GM18858 (cell line): ENCODE measurements at regions not wholly inside any gene's neighbourhood (a gene's known extent, or its start where the extent isn't known, plus 50 kb on each side); places are given as distances from the start of the nearest gene placed in this dataset.

ENCODE experiments used
- ATAC-seq: cut with Tn5 transposase; IDR thresholded peaks from one replicate; pipeline ENCODE4 v1.9.1; 2021; ENCODE audit not compliant: unreplicated experiment

DNA sequence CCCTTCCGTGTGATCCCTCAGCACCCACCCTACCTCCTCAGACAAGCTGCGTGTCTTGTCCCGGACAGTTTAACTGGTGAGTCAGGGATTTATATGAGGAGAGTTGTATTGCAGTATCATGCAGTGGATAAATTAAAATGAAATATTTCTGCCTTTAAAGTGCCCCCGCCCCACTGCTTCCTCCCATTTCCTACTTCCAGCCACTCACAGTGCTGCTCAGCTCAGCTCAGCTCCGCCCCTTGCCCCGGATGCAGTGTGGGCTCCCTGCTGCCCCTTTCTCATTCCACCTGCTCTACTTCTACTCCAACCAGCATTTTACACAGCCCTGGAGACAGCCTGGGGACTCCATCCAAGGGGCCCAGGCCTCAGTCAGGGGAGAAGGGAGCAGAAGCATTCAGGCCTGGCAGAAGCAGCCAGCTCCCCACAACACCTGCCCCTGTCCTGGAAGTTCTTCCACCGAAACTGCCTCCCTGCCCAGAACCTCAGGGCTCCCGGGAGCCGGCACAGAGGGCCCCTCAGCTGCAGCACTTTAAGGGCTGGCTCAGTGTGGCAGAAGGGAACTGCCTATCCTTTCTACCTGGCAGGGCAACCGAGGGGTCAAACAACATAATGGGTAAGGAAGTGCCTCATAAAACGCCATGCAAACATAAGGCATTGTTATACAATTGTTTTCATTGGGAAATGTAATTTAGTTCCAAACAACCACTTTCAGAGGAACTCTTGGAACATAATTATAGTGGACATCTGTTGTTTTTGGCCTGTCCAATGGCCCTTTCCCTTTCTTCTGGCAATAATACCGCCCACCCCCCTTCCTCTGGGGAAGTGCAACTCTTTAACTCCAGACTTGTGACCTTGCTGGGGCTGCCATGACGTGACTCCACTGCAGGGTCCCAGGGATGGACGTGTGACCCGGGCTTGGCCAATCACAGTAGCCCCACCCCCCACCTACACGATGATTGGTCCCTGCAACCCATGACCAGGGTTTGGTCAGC lies 102.3 kb downstream of the LIPG start:
- ATAC-seq: no peak

DNA sequence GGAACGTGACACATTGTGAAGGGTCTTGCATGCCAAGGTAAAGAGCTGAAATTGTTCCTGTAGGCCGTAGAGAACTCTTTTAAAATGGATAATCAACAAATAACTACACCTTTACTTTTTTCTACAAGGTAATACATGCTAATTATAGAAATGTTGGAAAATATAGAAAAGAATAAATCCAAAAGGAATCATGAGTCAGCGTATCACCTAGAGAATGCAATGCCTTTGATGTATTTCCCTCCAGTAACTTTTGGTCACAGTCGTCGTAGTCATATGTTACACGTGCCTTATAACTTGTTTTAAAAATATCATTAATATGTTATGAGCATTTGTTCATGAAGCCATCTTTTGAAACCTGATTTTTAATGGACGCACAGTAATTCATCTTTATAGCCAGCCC lies 100.6 kb downstream of the LIPG start:
- ATAC-seq: no peak

DNA sequence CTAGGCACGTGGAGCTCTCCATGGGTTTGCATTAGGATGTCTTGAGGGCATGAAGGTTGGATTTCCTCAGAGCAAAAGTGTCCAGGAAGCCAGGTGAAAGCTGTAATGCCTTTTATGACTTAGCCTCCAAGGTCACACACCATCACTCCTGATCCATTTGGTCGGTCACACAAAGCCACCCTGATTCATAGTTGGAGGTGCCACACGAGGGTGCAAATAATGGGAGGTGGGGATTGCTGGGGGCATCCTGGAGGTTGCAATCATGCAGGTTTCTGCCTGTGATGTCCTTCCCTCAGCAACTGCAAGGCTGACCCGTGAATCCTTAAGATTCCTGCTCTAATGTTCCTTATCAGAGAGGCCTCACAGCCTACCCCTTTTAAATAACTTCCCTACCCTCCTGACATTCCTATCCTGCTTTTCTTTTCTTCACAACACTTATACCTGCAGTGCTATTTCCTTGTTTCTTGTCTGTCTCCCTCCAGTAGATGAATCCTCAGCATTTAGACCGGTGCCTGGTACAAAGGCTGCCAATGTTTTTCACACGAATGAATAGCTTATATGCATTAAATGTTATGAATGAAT lies 97.1 kb downstream of the LIPG start:
- ATAC-seq: no peak

DNA sequence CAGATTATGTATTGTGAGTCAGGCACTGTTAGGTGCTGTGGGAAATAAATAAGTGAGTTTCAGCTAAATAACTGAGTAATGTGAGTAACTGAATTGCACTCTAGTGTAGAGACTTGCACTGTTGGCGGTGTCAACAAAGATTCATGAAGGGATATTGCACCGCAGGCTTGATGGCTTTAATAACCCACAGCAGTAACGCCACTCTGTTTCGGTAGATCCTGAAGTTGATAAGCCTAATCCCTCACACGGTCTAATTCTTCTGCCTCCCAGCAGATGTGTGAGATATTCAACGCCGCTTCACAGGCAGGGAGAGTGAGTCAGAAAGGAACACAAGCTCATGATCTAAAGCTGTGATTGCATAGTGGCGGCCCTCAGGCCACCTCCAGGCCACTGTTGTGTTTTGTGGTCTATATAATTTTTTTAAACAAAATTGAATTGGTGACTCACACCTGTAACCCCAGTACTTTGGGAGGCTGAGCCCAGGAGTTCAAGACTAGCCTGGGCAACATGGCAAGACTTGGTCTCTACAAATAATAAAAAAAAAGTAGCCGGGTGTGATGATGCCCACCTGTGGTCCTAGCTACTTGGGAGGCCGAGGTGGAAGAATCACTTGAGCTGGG lies 94.3 kb downstream of the LIPG start:
- ATAC-seq: no peak

DNA sequence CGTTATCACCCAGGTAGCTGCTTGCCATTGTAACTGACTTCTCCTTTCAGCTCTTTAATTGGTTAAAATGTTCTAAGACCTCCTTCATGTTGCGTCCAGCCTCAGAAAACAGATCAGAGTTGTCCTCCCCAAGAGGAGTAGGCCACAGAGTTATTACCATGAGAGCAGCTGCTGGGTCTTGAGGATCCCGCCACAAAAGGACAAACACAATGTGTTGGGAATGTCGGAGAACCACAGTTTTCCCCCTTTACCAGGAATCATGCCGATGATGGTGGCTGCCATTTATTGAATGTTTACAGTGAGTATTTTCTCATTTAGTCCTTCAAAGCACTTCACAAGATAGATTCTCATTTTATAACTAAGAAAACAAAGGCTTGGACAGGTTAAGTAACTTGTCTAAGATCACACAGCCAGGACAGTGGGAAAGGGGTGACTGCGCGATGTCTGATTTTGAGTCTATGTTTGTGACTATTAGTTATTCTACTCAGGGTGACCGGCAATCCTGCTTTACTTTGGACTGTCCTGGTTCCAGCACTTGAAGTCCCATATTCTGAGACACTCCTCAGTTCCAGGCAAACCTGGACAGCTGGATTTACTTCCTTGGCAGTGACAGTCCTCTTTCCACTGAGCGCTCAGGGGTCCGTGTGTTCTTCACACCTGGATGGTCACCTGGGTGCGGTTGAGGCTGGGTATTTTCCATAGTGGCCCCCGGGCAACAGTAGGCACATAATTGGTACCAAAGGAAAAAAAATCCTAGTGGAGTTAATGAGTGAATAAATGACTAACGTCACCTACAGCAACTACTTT lies 93.6 kb downstream of the LIPG start:
- ATAC-seq: no peak

DNA sequence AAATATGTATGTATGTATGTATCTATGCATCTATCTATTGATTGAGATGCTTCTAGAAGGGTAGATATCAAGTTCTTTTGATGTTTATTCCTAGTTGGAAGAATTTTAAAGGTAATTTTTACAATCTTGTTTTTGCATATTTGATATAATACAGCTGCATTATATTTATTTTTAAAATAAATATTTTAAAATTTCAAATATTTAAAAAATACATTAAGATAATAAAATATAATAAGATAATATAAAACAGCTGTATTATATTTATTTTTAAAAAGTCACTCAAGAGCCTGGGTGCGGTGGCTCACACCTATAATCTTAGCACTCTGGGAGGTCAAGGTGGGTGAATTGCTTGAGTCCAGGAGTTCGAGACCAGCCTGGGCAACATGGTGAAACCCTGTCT lies 92.5 kb downstream of the LIPG start:
- ATAC-seq: no peak

DNA sequence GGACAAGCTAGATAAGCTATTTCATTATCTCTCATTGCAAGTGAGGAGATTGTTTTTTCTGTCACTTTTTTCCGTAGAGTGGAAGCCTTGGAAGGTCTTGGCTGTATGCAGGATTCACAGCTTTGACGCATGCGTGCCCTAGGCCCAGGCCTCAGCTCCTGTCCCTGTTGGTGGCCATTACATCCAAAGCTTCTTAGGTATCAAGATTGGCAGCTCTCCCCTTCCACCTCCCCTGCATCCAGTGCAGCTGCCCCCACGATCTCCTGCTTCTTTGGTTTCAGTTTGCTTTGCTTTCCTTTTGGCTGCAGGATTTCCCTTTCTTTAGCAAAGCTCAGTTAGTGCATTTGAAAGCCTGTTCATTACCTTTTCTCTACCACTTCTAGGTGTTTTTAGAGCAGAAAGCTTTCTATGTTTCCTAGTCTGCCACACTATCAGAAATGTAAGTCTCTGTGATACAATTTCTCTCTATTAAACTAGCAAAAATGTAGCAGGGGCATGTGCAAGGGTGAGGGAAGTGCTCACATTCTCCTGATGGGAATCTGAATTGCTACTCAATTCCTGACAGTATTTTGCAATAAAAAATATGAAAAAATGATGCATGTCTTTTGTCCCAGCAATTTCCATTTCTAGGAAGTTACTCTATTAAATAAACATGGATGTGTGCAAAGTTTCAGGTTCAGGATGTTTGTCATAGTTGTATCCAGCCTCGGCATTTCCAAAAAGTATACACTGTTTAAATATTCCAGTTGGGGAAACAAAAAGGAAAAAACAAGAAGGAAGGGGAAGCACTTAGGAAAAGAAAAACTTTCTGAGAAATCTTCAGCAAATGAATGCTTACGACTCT lies 91.2 kb downstream of the LIPG start:
- no peak for ATAC-seq

DNA sequence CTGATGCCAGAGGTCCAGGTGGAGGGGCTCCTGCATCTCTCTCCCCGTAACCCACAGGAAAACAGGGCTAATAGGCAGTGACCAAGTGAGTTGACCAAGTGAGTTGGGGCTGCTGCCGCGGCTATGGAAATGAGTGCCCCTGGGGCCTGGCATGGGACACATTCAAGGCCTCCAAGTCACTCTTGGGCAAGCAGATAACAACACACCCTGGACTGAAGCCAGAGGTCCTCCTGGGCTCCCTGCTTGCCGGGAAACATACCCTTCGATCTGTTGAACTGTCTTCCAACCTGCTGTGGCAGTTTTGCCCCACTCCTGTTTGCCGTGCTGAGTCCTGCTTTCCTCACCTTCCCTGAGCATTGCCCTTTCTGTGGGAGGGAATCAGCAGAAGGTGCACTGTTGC lies 89.2 kb downstream of the LIPG start:
- ATAC-seq: no peak

DNA sequence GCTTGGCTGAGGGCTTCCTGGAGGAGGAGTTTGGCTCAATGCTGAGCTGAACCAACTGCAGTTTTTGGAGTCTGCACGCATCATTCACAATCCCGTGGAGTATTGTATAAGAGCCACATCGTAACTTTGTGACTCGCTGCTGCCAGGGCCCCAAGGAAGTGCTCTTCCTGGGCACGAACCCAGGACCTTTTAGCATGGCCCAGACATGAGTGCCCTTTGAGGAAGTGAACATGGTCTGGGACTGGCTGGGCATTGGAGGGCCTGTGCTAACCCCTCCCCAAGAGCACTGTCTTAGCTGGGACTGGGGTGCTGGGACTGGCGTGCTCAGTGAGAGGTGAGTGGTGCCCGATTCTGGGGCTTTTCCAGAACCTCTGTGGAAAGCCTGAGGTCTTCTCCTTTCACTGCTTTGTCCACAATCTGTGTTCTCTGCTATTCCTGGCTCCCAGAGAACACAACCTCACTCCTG lies 88.6 kb downstream of the LIPG start:
- no peak for ATAC-seq

DNA sequence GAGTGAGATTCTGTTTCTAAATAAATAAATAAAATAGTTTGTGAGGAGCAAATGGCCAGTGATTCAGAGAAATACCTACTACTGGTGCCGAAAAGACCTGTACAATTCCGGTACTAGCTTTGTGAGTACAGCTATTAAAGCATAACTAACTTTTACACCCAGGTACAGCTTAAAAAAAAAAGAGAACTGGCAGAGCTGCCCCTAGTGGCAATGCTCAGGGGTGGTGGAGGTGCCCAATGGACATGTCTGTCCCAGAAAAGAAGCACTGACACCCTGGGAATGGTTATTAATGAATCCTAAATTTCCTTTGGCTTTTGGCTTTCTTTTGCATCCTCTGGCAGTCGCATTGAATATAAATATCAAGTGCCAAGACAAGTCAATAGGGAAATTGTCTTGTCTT lies 87.0 kb downstream of the LIPG start:
- no peak for ATAC-seq
